ENCODE measurements at regions not wholly inside any gene's neighbourhood (a gene's known extent, or its start where the extent isn't known, plus 50 kb on each side); places are given as distances from the start of the nearest gene placed in this dataset.

GRCh38 chr2:216808805-216809425 lies 50.9 kb downstream of the TNP1 start:
- TF ChIP-seq CTCF (IDR thresholded peaks at IDR 0.05; ENCODE audit: low read depth, low read length) (no peak), MAX (IDR thresholded peaks at IDR 0.05; ENCODE audit: low read depth, low read length) (no peak), POLR2A (IDR thresholded peaks at IDR 0.05; ENCODE audit: extremely low read depth, insufficient read length) (no peak), MYC (IDR thresholded peaks at IDR 0.05; ENCODE audit: low read depth, low read length) (no peak)
- DNase-seq (ENCODE audit: low read depth), result no peak
- no peak overlapping the region for H3K4me3 ChIP-seq (ENCODE audit: low read depth, low read length)

GRCh38 chr2:216807857-216808272 lies 52.0 kb downstream of the TNP1 start:
- no peak for TF ChIP-seq CTCF (IDR thresholded peaks at IDR 0.05; ENCODE audit: low read depth, low read length)
- TF ChIP-seq MYC (IDR thresholded peaks at IDR 0.05; ENCODE audit: low read depth, low read length), result no peak
- no peak for TF ChIP-seq MAX (IDR thresholded peaks at IDR 0.05; ENCODE audit: low read depth, low read length)
- no peak for TF ChIP-seq POLR2A (IDR thresholded peaks at IDR 0.05; ENCODE audit: extremely low read depth, insufficient read length)
- no peak for DNase-seq (ENCODE audit: low read depth)
- no peak overlapping the region for H3K4me3 ChIP-seq (ENCODE audit: low read depth, low read length)

GRCh38 chr2:216804357-216805350 lies 55.2 kb downstream of the TNP1 start:
- TF ChIP-seq POLR2A (IDR thresholded peaks at IDR 0.05; ENCODE audit: extremely low read depth, insufficient read length) (no peak), MYC (IDR thresholded peaks at IDR 0.05; ENCODE audit: low read depth, low read length) (no peak), CTCF (IDR thresholded peaks at IDR 0.05; ENCODE audit: low read depth, low read length) (no peak), MAX (IDR thresholded peaks at IDR 0.05; ENCODE audit: low read depth, low read length) (no peak)
- no peak overlapping the region for H3K4me3 ChIP-seq (ENCODE audit: low read depth, low read length)
- DNase-seq (ENCODE audit: low read depth), result no peak

- H3K4me3 ChIP-seq (ENCODE audit: low read depth, low read length), result no peak overlapping the region
- DNase-seq (ENCODE audit: low read depth), result no peak
- TF ChIP-seq MAX (IDR thresholded peaks at IDR 0.05; ENCODE audit: low read depth, low read length) (no peak), MYC (IDR thresholded peaks at IDR 0.05; ENCODE audit: low read depth, low read length) (no peak), CTCF (IDR thresholded peaks at IDR 0.05; ENCODE audit: low read depth, low read length) (no peak), POLR2A (IDR thresholded peaks at IDR 0.05; ENCODE audit: extremely low read depth, insufficient read length) (no peak)
Measured at GRCh38 chr2:216803791-216804190, 56.1 kb downstream of the TNP1 start.

GRCh38 chr2:216802516-216803215 lies 57.2 kb downstream of the TNP1 start:
- H3K4me3 ChIP-seq (ENCODE audit: low read depth, low read length), result no peak overlapping the region
- no peak for TF ChIP-seq POLR2A (IDR thresholded peaks at IDR 0.05; ENCODE audit: extremely low read depth, insufficient read length)
- no peak for DNase-seq (ENCODE audit: low read depth)

GRCh38 chr2:216800836-216801235 lies 59.0 kb downstream of the TNP1 start:
- TF ChIP-seq MAX (IDR thresholded peaks at IDR 0.05; ENCODE audit: low read depth, low read length), result no peak
- no peak for TF ChIP-seq MYC (IDR thresholded peaks at IDR 0.05; ENCODE audit: low read depth, low read length)
- TF ChIP-seq POLR2A (IDR thresholded peaks at IDR 0.05; ENCODE audit: extremely low read depth, insufficient read length), result no peak
- TF ChIP-seq CTCF (IDR thresholded peaks at IDR 0.05; ENCODE audit: low read depth, low read length), result no peak
- DNase-seq (ENCODE audit: low read depth), result no peak
- H3K4me3 ChIP-seq (ENCODE audit: low read depth, low read length), result no peak overlapping the region
